HG02840 (cell line): ENCODE measurements at regions not wholly inside any gene's neighbourhood (a gene's known extent, or its start where the extent isn't known, plus 50 kb on each side); places are given as distances from the start of the nearest gene placed in this dataset.
"Not testable (repeated sequence)": the region's sequence is repeated elsewhere in the genome, so short reads cannot be mapped to it uniquely, and the experiment has no call there.

Source experiments
- ATAC-seq: cut with Tn5 transposase; IDR thresholded peaks from one replicate; pipeline ENCODE4 v1.9.1; 2021; ENCODE audit warnings: mild to moderate bottlenecking, moderate library complexity, moderate number of reproducible peaks; ENCODE audit not compliant: unreplicated experiment, low FRiP score

GRCh38 chr1:199247891-199248290, 609.1 kb downstream of the PTPRC start:
- no peak for ATAC-seq

GRCh38 chr1:199254040-199254439, 615.2 kb downstream of the PTPRC start:
- ATAC-seq: not testable (repeated sequence)

DNA sequence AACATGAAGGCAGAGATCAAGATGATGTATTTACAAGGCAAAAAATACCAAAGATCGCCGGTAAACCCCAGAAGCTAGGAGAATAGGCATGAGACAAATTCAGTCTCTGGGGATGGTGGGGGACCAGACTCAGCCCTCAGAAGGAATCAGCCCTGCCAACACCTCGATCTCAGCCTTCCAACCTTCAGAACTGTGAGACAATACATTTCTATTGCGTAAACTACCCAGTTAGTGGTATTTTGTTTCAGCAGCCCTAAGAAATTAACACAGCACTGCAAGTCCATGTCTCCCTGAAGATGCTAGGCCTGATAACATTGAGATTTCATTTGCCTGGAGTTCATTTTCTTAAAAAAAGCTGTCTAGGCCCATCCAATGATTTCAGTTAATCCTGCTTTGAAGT, 622.5 kb downstream of the PTPRC start:
- no peak for ATAC-seq

- no peak for ATAC-seq
These were observed 625.4 kb downstream of the PTPRC start for GRCh38 chr1:199264283-199264682.

- ATAC-seq: no peak
These were observed 626.1 kb downstream of the PTPRC start for GRCh38 chr1:199264911-199265310.

GRCh38 chr1:199265319-199265718, 626.5 kb downstream of the PTPRC start:
- ATAC-seq: no peak

DNA sequence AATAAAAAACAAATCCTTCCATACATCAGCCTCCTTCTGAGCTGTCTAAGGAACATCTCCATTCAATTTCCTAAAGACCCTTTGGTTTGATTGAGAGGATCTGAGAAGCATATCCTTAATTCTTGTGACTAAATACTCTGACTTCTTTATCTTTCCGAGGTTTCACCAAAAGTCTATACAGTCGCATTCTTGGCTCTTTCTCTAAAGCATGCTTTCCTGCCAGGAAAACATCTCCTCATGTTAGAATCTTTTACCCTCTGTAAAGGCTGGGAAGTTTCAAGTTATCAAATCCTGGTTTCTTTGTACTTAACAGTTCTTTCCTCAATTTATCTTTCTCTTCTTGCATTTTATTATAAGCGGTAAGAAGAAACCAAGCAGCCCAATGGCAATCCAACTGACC, 630.4 kb downstream of the PTPRC start:
- no peak for ATAC-seq

- no peak for ATAC-seq
These were observed 633.3 kb downstream of the PTPRC start for GRCh38 chr1:199272139-199272544.

GRCh38 chr1:199272628-199273086, 633.8 kb downstream of the PTPRC start:
- no peak for ATAC-seq

GRCh38 chr1:199273837-199274379, 635.1 kb downstream of the PTPRC start:
- ATAC-seq: no peak

DNA sequence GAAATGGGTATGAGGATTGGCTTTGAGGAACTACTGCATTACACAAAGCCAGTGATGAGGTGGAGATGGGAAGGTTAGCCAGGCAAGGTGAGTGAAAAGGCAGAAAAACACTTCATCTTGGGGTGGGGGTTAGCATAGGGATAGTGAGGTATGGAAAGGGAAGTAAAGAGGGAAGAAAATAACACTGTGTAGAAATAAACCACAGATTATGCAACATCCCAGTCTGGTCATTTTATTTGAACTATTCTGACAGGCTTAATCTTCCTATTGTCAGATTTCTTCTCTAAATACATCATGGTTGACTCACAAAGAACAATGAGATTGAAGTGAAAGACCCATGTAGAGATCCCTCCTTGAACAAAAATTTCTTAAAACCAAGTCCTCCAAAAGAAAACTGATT, 640.2 kb downstream of the PTPRC start:
- ATAC-seq: no peak

GRCh38 chr1:199279872-199280645, 641.2 kb downstream of the PTPRC start:
- peak; percentile 61 for ATAC-seq

GRCh38 chr1:199282751-199283305, 644.0 kb downstream of the PTPRC start:
- no peak for ATAC-seq

DNA sequence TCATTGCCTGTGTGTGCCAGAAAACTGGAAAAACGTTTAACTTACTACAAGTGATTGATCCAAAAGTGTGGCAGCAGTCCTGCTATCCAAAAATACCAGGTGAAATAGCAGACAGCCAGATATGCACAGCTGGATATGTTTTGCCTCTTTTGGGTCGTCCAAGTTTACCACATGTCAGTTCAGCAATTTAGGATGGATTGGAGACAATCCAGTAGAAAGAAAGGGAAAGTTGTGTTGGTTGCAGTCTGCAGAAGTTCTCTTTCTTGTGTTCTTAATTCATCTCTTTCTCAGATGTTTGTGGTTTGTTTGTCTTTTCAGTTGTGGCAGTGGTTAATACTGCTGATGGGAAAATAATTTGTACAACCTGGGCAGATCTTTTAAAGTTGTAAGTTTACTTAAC, 645.0 kb downstream of the PTPRC start:
- no peak for ATAC-seq

- ATAC-seq: no peak
These were observed 648.4 kb downstream of the PTPRC start for GRCh38 chr1:199287206-199287605.

DNA sequence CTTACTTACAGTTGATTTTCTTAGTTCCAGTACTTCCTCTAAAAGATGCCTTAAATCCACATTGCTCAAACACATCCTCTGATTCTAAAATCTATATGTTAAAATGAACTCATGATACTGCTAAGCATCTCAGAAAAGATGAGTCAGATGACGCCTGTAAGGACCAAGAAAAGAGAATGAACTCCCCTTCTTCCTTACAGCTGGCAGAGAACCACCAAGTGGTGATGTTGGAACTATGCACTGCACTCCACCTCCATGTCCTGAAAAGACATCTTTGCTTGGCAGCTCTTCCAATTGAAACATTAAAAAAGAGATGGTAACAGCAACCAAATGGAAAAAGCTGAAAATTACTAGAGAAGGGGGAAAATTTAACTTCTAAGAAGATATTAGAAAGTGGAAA, 648.8 kb downstream of the PTPRC start:
- ATAC-seq: no peak

- ATAC-seq: no peak
These were observed 651.3 kb downstream of the PTPRC start for GRCh38 chr1:199290186-199290585.

- no peak for ATAC-seq
These were observed 652.3 kb downstream of the PTPRC start for GRCh38 chr1:199291022-199291740.

GRCh38 chr1:199292896-199293295, 654.1 kb downstream of the PTPRC start:
- no peak for ATAC-seq

DNA sequence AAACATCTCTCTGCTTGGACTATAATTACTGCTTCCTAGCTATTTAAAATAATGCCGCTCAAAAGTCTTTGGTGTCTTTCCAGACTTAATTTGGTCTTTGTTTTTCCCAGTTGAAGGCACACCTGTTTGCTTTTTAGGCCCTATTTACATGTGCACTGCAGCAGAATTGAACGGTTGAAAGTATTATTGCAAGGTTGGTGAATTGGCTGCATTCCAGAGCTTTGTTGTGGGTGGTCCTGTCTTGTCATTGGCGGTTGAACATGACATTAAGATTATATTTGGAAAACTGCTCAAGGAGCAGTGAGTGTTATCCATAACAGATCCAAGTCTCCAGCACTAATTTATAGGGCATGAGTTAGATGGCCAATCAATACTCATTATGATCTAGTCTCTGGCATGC, 656.3 kb downstream of the PTPRC start:
- no peak for ATAC-seq

DNA sequence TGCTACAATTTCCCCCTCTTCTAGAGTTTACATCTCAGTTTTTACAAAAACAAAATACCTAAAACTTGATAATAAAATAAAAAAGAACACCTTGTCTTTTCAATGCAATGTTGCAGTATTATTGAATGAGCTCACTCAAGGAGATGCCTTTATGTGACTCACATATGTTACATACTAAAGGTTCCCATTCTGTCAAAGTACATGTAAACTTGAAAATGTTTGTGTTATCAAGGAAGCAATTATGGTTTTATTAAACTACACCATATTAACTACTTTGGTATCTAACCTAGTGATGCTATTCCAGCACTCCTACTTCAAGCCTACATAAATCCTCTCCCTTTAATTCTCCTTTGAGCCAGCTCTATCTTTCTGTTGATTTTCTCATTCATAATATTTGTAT, 658.3 kb downstream of the PTPRC start:
- no peak for ATAC-seq
